HL-60 (cell line): ENCODE measurements at regions not wholly inside any gene's neighbourhood (a gene's known extent, or its start where the extent isn't known, plus 50 kb on each side); places are given as distances from the start of the nearest gene placed in this dataset.

Experiments
- DNase-seq, 2 experiments: peaks; one replicate each; pipeline ENCODE4 v3.0.0-alpha.2; 2010 to 2020; ENCODE audit warnings: low read depth in 1 of 2, low spot score in 1 of 2
- H3K27ac ChIP-seq: fragments of 250-450 bp; sonication (Bioruptor Pico); replicated peaks from 2 replicates; pipeline ENCODE4 v1.5.1; 2020; ENCODE audit warnings: mild to moderate bottlenecking, moderate library complexity
- H3K27me3 ChIP-seq: fragments of 250-450 bp; sonication (Bioruptor Pico); 2 replicates; pipeline ENCODE4 v1.5.1; 2021; ENCODE audit warnings: mild to moderate bottlenecking, moderate library complexity; ENCODE audit not compliant: insufficient read depth, poor library complexity, severe bottlenecking
- H3K4me3 ChIP-seq: replicated peaks from 2 replicates; pipeline ENCODE4 v1.5.1; 2011; ENCODE audit warnings: mild to moderate bottlenecking, control low read depth, low read length; ENCODE audit not compliant: insufficient read depth
- GABPA ChIP-seq: IDR thresholded peaks from 2 replicates; pipeline ENCODE4 v1.6.1; 2012; ENCODE audit warnings: low read depth
- POLR2AphosphoS5 ChIP-seq: IDR thresholded peaks from 2 replicates; pipeline ENCODE4 v1.6.1; 2012; ENCODE audit warnings: low read depth
- SPI1 ChIP-seq: IDR thresholded peaks from 2 replicates; pipeline ENCODE4 v1.6.1; 2012; ENCODE audit warnings: low read depth, mild to moderate bottlenecking, borderline replicate concordance
- TF ChIP-seq, protein P1 (sequence below): IDR thresholded peaks from one replicate; pipeline ENCODE4 v1.5.1; 2011; ENCODE audit warnings: low read length, control low read depth, inconsistent platforms; ENCODE audit not compliant: insufficient read depth
- TF ChIP-seq, protein P2 (sequence below): IDR thresholded peaks from 2 replicates; pipeline ENCODE4 v1.6.1; 2012; ENCODE audit warnings: low read depth; ENCODE audit not compliant: insufficient replicate concordance

DNA sequence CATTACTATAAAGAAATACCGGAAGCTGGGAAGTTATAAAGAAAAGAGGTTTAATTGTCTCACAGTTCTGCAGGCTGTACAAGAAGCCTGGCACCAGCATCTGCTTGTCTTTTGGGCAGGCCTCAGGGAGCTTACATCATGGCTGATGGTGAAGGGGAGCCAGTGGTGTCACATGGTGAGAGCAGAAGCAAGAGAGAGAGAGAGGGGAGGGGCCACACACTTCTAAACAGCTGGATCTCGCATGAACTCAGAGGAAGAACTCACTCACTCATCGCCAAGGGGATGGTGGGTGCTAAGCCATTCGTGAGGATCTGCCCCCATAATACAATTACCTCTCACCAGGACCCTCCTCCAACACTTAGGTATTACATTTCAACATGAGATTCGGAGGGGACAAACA is 51.8 kb upstream of the ANKRD34C start:
- Histone ChIP-seq H3K4me3 (no peak overlapping the region), H3K27ac (no peak overlapping the region), H3K27me3 (peaks cover 3% of the 10 kb centered on the region)
- TF ChIP-seq, protein P1, sequence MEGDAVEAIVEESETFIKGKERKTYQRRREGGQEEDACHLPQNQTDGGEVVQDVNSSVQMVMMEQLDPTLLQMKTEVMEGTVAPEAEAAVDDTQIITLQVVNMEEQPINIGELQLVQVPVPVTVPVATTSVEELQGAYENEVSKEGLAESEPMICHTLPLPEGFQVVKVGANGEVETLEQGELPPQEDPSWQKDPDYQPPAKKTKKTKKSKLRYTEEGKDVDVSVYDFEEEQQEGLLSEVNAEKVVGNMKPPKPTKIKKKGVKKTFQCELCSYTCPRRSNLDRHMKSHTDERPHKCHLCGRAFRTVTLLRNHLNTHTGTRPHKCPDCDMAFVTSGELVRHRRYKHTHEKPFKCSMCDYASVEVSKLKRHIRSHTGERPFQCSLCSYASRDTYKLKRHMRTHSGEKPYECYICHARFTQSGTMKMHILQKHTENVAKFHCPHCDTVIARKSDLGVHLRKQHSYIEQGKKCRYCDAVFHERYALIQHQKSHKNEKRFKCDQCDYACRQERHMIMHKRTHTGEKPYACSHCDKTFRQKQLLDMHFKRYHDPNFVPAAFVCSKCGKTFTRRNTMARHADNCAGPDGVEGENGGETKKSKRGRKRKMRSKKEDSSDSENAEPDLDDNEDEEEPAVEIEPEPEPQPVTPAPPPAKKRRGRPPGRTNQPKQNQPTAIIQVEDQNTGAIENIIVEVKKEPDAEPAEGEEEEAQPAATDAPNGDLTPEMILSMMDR = no peak
- no peak for DNase-seq

GRCh38 chr15:79222808-79223207 is 59.7 kb upstream of the ANKRD34C start:
- Histone ChIP-seq H3K4me3 (no peak overlapping the region), H3K27ac (no peak overlapping the region), H3K27me3 (peaks cover under 1% of the 10 kb centered on the region)
- no peak for TF ChIP-seq GABPA
- TF ChIP-seq, protein P1 = no peak
- DNase-seq = no peak

- H3K27me3 ChIP-seq = peaks cover 3% of the 10 kb centered on the region
- TF ChIP-seq, protein P2, sequence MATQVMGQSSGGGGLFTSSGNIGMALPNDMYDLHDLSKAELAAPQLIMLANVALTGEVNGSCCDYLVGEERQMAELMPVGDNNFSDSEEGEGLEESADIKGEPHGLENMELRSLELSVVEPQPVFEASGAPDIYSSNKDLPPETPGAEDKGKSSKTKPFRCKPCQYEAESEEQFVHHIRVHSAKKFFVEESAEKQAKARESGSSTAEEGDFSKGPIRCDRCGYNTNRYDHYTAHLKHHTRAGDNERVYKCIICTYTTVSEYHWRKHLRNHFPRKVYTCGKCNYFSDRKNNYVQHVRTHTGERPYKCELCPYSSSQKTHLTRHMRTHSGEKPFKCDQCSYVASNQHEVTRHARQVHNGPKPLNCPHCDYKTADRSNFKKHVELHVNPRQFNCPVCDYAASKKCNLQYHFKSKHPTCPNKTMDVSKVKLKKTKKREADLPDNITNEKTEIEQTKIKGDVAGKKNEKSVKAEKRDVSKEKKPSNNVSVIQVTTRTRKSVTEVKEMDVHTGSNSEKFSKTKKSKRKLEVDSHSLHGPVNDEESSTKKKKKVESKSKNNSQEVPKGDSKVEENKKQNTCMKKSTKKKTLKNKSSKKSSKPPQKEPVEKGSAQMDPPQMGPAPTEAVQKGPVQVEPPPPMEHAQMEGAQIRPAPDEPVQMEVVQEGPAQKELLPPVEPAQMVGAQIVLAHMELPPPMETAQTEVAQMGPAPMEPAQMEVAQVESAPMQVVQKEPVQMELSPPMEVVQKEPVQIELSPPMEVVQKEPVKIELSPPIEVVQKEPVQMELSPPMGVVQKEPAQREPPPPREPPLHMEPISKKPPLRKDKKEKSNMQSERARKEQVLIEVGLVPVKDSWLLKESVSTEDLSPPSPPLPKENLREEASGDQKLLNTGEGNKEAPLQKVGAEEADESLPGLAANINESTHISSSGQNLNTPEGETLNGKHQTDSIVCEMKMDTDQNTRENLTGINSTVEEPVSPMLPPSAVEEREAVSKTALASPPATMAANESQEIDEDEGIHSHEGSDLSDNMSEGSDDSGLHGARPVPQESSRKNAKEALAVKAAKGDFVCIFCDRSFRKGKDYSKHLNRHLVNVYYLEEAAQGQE = no peak
- H3K27ac ChIP-seq = no peak overlapping the region
- no peak for DNase-seq
- no peak overlapping the region for H3K4me3 ChIP-seq
These were observed 60.8 kb upstream of the ANKRD34C start for GRCh38 chr15:79221696-79222095.

DNA sequence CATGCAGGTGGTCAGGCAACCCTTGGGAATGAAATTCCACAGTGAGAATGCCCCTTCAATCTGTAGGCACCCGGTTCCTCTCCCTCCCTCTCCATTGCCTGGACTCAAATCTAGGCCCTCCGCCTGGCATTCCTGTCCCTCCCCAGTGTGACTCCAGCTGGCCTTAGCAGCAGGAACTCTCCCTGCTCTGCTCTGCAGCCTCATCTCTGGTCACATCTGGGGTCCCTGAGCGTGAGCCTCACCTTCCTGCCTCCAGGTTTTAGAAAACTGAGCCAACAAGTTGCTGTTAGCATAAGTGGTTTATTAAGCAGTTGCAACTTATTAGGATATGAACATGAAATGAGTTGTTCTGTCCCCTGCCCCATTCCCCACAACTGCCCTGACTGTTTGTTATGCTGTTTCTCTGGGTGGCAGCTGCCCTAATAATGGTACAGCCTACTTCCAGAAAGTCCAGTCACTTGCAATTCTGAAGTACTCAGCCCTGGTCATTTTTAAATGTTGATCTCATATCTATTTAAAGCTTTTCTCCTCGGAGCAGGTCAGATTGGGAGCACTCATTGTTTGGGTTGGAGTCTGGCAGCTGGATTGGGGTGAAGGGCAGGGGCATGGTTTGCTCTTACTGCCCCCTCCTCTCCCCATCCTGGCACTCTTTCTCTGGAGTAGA is 63.0 kb upstream of the ANKRD34C start:
- DNase-seq = no peak
- Histone ChIP-seq H3K27me3 (peaks cover 3% of the 10 kb centered on the region), H3K27ac (no peak overlapping the region), H3K4me3 (no peak overlapping the region)
- TF ChIP-seq, protein P2 = no peak
- TF ChIP-seq GABPA (no peak), POLR2AphosphoS5 (no peak), SPI1 (no peak)
- TF ChIP-seq, protein P1 = no peak
